SK-N-SH (cell line): ENCODE measurements at regions not wholly inside any gene's neighbourhood (a gene's known extent, or its start where the extent isn't known, plus 50 kb on each side); places are given as distances from the start of the nearest gene placed in this dataset.

Experiments
- CTCF ChIA-PET: fragments of 300-600, 350-600 bp; formaldehyde crosslinking; extraction: SDS; loops from one replicate; lab custom pipeline; 2021; lab: Yijun Ruan, JAX
- POLR2A ChIA-PET: fragments of 350-600 bp; sonication (Branson Sonifier 250); formaldehyde crosslinking; extraction: SDS; loops from one replicate; lab custom pipeline; 2020; ENCODE audit warnings: antibody characterized with exemption, inconsistent platforms; lab: Yijun Ruan, JAX
- DNase-seq: peaks from one replicate; pipeline ENCODE4 v3.0.0; 2012
- H2AFZ ChIP-seq: fragments of 200-600 bp; sonication (generic); 2 replicates; pipeline ENCODE4 v1.8.1; 2016; ENCODE audit warnings: antibody characterized with exemption, mild to moderate bottlenecking, low read depth
- H3F3A ChIP-seq: fragments of 200-600 bp; sonication (generic); replicated peaks from 2 replicates; pipeline ENCODE3; 2016; ENCODE audit warnings: antibody characterized with exemption, mild to moderate bottlenecking; ENCODE audit not compliant: insufficient read depth
- H3K27ac ChIP-seq, 2 experiments: fragments of 200-500 bp in 1 of 2; fragments of 200-600 bp in 1 of 2; sonication (Bioruptor generic) in 1 of 2; sonication (generic), shearing (Covaris generic) in 1 of 2; 2 replicates each; pipeline versions ENCODE4 v1.5.1 to v1.6.1; 2014 to 2016; ENCODE audit warnings: low read depth in 2 of 2, inconsistent platforms in 1 of 2, low read length in 1 of 2, mild to moderate bottlenecking in 1 of 2, mixed read lengths in 1 of 2
- H3K27me3 ChIP-seq: fragments of 200-600 bp; sonication (generic), shearing (Covaris generic); 2 replicates; pipeline ENCODE4 v1.6.1; 2016; ENCODE audit warnings: mixed run types; ENCODE audit not compliant: insufficient read depth
- H3K36me3 ChIP-seq, 2 experiments: fragments of 200-500 bp in 1 of 2; fragments of 200-600 bp in 1 of 2; sonication (Bioruptor generic) in 1 of 2; sonication (generic) in 1 of 2; replicated peaks in 1 of 2; 2 replicates each; pipeline versions ENCODE3 to v1.5.1; 2014 to 2016; ENCODE audit warnings: low read length in 1 of 2, mild to moderate bottlenecking in 1 of 2; ENCODE audit not compliant: insufficient read depth in 2 of 2, control insufficient read depth in 1 of 2
- H3K4me1 ChIP-seq, 2 experiments: fragments of 200-500 bp in 1 of 2; fragments of 200-600 bp in 1 of 2; sonication (Bioruptor generic) in 1 of 2; sonication (generic), shearing (Covaris generic) in 1 of 2; 2 replicates each; pipeline versions ENCODE4 v1.5.1 to v1.6.1; 2014 to 2016; ENCODE audit warnings: low read depth in 1 of 2, low read length in 1 of 2, mixed run types in 1 of 2; ENCODE audit not compliant: insufficient read depth in 2 of 2, control insufficient read depth in 1 of 2
- H3K4me2 ChIP-seq: fragments of 200-600 bp; sonication (generic), shearing (Covaris generic); 2 replicates; pipeline ENCODE4 v1.6.1; 2017; ENCODE audit warnings: mixed run types
- H3K4me3 ChIP-seq, 2 experiments: fragments of 200-500 bp in 1 of 2; fragments of 200-600 bp in 1 of 2; sonication (Bioruptor generic) in 1 of 2; sonication (generic), shearing (Covaris generic) in 1 of 2; 2 replicates each; pipeline versions ENCODE4 v1.5.1 to v1.8.1; 2014 to 2016; ENCODE audit warnings: low read depth in 2 of 2, inconsistent platforms in 1 of 2, low read length in 1 of 2, mild to moderate bottlenecking in 1 of 2, mixed read lengths in 1 of 2, moderate library complexity in 1 of 2
- H3K79me2 ChIP-seq: fragments of 200-600 bp; sonication (generic); 2 replicates; pipeline ENCODE4 v1.8.1; 2017; ENCODE audit warnings: mild to moderate bottlenecking; ENCODE audit not compliant: insufficient read depth
- H3K9ac ChIP-seq: fragments of 200-600 bp; sonication (generic); 2 replicates; pipeline ENCODE4 v1.6.1; 2017; ENCODE audit warnings: mixed run types
- H3K9me2 ChIP-seq: fragments of 200-600 bp; sonication (generic); 2 replicates; pipeline ENCODE4 v1.6.1; 2017; ENCODE audit warnings: mixed run types
- H3K9me3 ChIP-seq: fragments of 200-600 bp; sonication (generic); 2 replicates; pipeline ENCODE4 v1.6.1; 2017; ENCODE audit warnings: mixed run types, mild to moderate bottlenecking, moderate library complexity
- H4K20me1 ChIP-seq: fragments of 200-600 bp; sonication (generic); 2 replicates; pipeline ENCODE4 v1.6.1; 2017; ENCODE audit warnings: mild to moderate bottlenecking, mixed run types; ENCODE audit not compliant: insufficient read depth
- CHD2 ChIP-seq: fragments of 150-350 bp; IDR thresholded peaks from 2 replicates; pipeline ENCODE4 v1.6.1; 2018; ENCODE audit warnings: low read length; ENCODE audit not compliant: partially characterized antibody
- EP300 ChIP-seq, 2 experiments: IDR thresholded peaks; 2 replicates each; pipeline versions ENCODE4 v1.4.0 to v1.6.1; 2012; ENCODE audit warnings: borderline replicate concordance in 1 of 2, low read depth in 1 of 2, low read length in 1 of 2
- FOXJ3 ChIP-seq: sonication (generic); formaldehyde crosslinking; IDR thresholded peaks from 2 replicates; pipeline ENCODE4 v1.5.1; 2020; ENCODE audit warnings: mild to moderate bottlenecking, missing genetic modification reagents
- GABPA ChIP-seq: IDR thresholded peaks from 2 replicates; pipeline ENCODE4 v1.4.0; 2012; ENCODE audit warnings: low read depth, mild to moderate bottlenecking
- GATA2 ChIP-seq: sonication (generic); formaldehyde crosslinking; IDR thresholded peaks from 2 replicates; pipeline ENCODE4 v1.5.0; 2020; ENCODE audit warnings: mild to moderate bottlenecking, missing genetic modification reagents
- MEF2A ChIP-seq: IDR thresholded peaks from 2 replicates; pipeline ENCODE4 v1.4.0; 2012; ENCODE audit warnings: low read depth, borderline replicate concordance
- MXI1 ChIP-seq: IDR thresholded peaks from 2 replicates; pipeline ENCODE4 v1.6.1; 2012; ENCODE audit warnings: mild to moderate bottlenecking, low read depth, low read length, improper control_type of control experiment
- NRF1 ChIP-seq: IDR thresholded peaks from 2 replicates; pipeline ENCODE4 v1.6.1; 2012; ENCODE audit warnings: low read depth, mild to moderate bottlenecking, low read length
- POLR2AphosphoS5 ChIP-seq: IDR thresholded peaks from 2 replicates; pipeline ENCODE4 v1.6.1; 2012; ENCODE audit warnings: low read depth, low read length
- RAD21 ChIP-seq: IDR thresholded peaks from 2 replicates; pipeline ENCODE4 v1.6.1; 2012; ENCODE audit warnings: mild to moderate bottlenecking, low read length
- RCOR1 ChIP-seq: fragments of 150-350 bp; IDR thresholded peaks from 2 replicates; pipeline ENCODE4 v1.6.1; 2017; ENCODE audit warnings: antibody characterized with exemption, low read length
- RFX5 ChIP-seq: IDR thresholded peaks from 2 replicates; pipeline ENCODE4 v1.6.1; 2012; ENCODE audit warnings: mild to moderate bottlenecking, improper control_type of control experiment, low read length
- SIN3A ChIP-seq: IDR thresholded peaks from 2 replicates; pipeline ENCODE4 v1.6.1; 2012; ENCODE audit warnings: low read depth, mild to moderate bottlenecking, low read length, moderate library complexity, borderline replicate concordance
- TAF1 ChIP-seq: IDR thresholded peaks from 2 replicates; pipeline ENCODE4 v1.6.1; 2012; ENCODE audit warnings: low read depth, mild to moderate bottlenecking, low read length, moderate library complexity, borderline replicate concordance
- TEAD4 ChIP-seq: IDR thresholded peaks from 2 replicates; pipeline ENCODE4 v1.4.0; 2012; ENCODE audit warnings: mild to moderate bottlenecking, borderline replicate concordance; ENCODE audit not compliant: insufficient read depth
- WGBS: methylation state at CpG from one replicate; pipeline ENCODE4 v1.1.6; 2017; ENCODE audit warnings: low lambda C conversion rate; 5-methylcytosine and 5-hydroxymethylcytosine counted together
- TF ChIP-seq, protein P1 (sequence below): IDR thresholded peaks from 2 replicates; pipeline ENCODE4 v1.4.0; 2012; ENCODE audit warnings: low read depth
- TF ChIP-seq, protein P2 (sequence below): fragments of 200-600 bp; sonication (generic); IDR thresholded peaks from 2 replicates; pipeline ENCODE4 v1.6.1; 2017; ENCODE audit warnings: antibody characterized with exemption, mild to moderate bottlenecking, moderate library complexity
- TF ChIP-seq, protein P3 (sequence below): IDR thresholded peaks from 2 replicates; pipeline ENCODE4; 2012
- TF ChIP-seq, protein P4 (sequence below): IDR thresholded peaks from 2 replicates; pipeline ENCODE4 v1.4.0; 2012; ENCODE audit warnings: low read depth, borderline replicate concordance

DNA sequence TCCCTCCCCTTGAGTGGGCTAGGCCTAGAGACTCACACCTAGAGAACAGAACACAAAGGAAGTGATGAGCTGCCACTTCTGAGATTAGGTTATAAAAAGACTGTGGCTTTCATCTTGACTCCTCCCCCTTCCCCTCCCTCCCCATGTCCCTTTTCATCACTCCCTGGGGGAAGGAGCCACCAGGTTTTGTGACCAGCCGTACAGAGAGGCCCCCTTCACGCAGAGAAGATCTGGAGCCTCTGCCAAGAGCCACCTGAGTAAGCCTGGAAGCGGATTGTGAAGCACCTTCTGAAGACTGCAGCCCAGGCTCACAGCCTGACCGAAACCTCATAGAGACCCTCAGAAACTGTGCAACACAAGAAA is 118.4 kb upstream of the NXT1 start:
- no peak overlapping the region for H2AFZ ChIP-seq
- no peaks in the 10 kb centered on the region for H4K20me1 ChIP-seq
- ChIA-PET CTCF (no interaction called here), POLR2A (no interaction called here)
- H3K4me1 ChIP-seq, result no peaks in the 10 kb centered on the region
- H3K9ac ChIP-seq, result no peak overlapping the region
- no peak overlapping the region for H3K4me3 ChIP-seq
- H3K79me2 ChIP-seq, result no peaks in the 10 kb centered on the region
- H3K9me2 ChIP-seq, result no peaks in the 10 kb centered on the region
- H3K27ac ChIP-seq, result no peak overlapping the region
- no peak for DNase-seq
- H3K27me3 ChIP-seq, result peaks cover 7% of the 10 kb centered on the region; the same call in 1 of the 2 replicates
- H3K36me3 ChIP-seq, result no peaks in the 10 kb centered on the region
- H3F3A ChIP-seq, result no peaks in the 10 kb centered on the region
- H3K9me3 ChIP-seq, result no peaks in the 10 kb centered on the region
- no peak overlapping the region for H3K4me2 ChIP-seq
- 26% methylated on average over 4 of the region's 4 CpGs for WGBS
- TF ChIP-seq GABPA, result no peak
- TF ChIP-seq, protein P1, sequence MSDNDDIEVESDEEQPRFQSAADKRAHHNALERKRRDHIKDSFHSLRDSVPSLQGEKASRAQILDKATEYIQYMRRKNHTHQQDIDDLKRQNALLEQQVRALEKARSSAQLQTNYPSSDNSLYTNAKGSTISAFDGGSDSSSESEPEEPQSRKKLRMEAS, result no peak
- TF ChIP-seq POLR2AphosphoS5, result no peak
- TF ChIP-seq, protein P2, sequence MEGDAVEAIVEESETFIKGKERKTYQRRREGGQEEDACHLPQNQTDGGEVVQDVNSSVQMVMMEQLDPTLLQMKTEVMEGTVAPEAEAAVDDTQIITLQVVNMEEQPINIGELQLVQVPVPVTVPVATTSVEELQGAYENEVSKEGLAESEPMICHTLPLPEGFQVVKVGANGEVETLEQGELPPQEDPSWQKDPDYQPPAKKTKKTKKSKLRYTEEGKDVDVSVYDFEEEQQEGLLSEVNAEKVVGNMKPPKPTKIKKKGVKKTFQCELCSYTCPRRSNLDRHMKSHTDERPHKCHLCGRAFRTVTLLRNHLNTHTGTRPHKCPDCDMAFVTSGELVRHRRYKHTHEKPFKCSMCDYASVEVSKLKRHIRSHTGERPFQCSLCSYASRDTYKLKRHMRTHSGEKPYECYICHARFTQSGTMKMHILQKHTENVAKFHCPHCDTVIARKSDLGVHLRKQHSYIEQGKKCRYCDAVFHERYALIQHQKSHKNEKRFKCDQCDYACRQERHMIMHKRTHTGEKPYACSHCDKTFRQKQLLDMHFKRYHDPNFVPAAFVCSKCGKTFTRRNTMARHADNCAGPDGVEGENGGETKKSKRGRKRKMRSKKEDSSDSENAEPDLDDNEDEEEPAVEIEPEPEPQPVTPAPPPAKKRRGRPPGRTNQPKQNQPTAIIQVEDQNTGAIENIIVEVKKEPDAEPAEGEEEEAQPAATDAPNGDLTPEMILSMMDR, result no peak
- TF ChIP-seq, protein P3, sequence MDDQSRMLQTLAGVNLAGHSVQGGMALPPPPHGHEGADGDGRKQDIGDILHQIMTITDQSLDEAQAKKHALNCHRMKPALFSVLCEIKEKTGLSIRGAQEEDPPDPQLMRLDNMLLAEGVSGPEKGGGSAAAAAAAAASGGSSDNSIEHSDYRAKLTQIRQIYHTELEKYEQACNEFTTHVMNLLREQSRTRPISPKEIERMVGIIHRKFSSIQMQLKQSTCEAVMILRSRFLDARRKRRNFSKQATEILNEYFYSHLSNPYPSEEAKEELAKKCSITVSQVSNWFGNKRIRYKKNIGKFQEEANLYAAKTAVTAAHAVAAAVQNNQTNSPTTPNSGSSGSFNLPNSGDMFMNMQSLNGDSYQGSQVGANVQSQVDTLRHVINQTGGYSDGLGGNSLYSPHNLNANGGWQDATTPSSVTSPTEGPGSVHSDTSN, result no peak
- no peak for TF ChIP-seq MEF2A
- TF ChIP-seq TAF1, result no peak
- TF ChIP-seq NRF1, result no peak
- TF ChIP-seq RFX5, result no peak
- TF ChIP-seq, all 33 proteins: peak for 0

DNA sequence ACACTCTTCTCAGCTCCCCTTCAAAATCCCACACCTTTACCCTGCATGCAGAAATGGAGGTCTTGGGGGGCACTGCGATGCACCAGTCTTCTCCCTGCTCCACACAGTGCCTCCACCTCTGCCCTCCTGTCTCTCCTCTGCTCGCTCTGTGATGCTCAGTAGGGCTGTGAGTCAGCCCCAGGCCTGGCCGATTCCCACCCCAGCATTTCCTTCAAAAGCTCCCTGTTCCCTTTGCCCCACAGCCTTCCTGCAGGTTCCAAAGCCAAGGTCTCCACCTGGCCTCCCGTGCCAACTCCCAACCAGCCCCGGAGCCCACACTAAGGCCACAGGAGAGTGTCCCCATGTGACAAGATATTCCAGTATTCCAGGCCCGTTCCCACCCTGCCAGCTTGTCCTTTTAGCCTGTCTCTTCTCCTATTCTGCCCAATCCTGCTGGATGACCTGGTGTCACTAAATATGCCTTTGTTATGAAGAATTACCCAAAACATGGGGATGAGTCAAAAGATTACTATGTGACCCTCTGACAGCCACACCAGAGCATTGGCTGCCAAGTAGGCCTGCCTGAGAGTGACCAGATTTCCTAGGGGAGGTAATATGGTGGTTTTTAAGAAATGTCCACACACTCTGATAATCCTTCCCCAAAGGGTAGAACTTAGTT is 118.9 kb upstream of the NXT1 start:
- CTCF ChIA-PET, result no interaction called here
- 3% methylated on average over 6 of the region's 6 CpGs for WGBS
- Histone ChIP-seq H3K4me2 (no peak overlapping the region), H3K36me3 (no peaks in the 10 kb centered on the region), H4K20me1 (no peaks in the 10 kb centered on the region), H2AFZ (no peak overlapping the region), H3K79me2 (no peaks in the 10 kb centered on the region), H3K9me2 (no peaks in the 10 kb centered on the region), H3K9me3 (no peaks in the 10 kb centered on the region), H3K9ac (no peak overlapping the region), H3K4me3 (no peak overlapping the region), H3K27ac (no peak overlapping the region), H3F3A (no peaks in the 10 kb centered on the region), H3K4me1 (no peaks in the 10 kb centered on the region), H3K27me3 (peaks cover 10% of the 10 kb centered on the region; the same call in 1 of the 2 replicates)
- POLR2A ChIA-PET, result no interaction called here
- no peak for DNase-seq
- TF ChIP-seq RAD21 (no peak), POLR2AphosphoS5 (no peak), TEAD4 (no peak), SIN3A (no peak), FOXJ3 (CRISPR knock-in tag) (no peak), EP300 (IDR thresholded peaks at IDR 0.05; ENCODE audit: borderline replicate concordance in 1 of 2, low read depth in 1 of 2, low read length in 1 of 2) (no peak), TAF1 (no peak), CHD2 (no peak), MXI1 (no peak), GATA2 (no peak), RCOR1 (no peak)
- TF ChIP-seq, protein P4, sequence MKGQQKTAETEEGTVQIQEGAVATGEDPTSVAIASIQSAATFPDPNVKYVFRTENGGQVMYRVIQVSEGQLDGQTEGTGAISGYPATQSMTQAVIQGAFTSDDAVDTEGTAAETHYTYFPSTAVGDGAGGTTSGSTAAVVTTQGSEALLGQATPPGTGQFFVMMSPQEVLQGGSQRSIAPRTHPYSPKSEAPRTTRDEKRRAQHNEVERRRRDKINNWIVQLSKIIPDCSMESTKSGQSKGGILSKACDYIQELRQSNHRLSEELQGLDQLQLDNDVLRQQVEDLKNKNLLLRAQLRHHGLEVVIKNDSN, result no peak
- TF ChIP-seq, protein P2, result no peak
- TF ChIP-seq, protein P3, result no peak
